Ovary (tissue), 3 donors: ENCODE measurements at regions not wholly inside any gene's neighbourhood (a gene's known extent, or its start where the extent isn't known, plus 50 kb on each side); places are given as distances from the start of the nearest gene placed in this dataset.

Experiments
- CTCF ChIP-seq, 3 donors: fragments of 450-650 bp in 2 of 3; fragments of 200-600 bp in 1 of 3; IDR thresholded peaks; one replicate each; pipeline versions ENCODE4 v1.5.1 to v1.8.0; 2016 to 2022; ENCODE audit warnings: antibody characterized with exemption in 3 of 3, mild to moderate bottlenecking in 1 of 3
- EP300 ChIP-seq: sonication (generic); formaldehyde crosslinking; IDR thresholded peaks from one replicate; pipeline ENCODE4 v1.6.1; 2017; ENCODE audit warnings: antibody characterized with exemption
- donor health status: DM: no; HTN: no; CAD: no.

GRCh38 chr10:43808136-43808535, 159.5 kb upstream of the ZNF32 start:
- no peak for TF ChIP-seq CTCF (IDR thresholded peaks at IDR 0.05)
- no peak for TF ChIP-seq EP300
